Adrenal gland (tissue), 9 donors: ENCODE measurements at regions not wholly inside any gene's neighbourhood (a gene's known extent, or its start where the extent isn't known, plus 50 kb on each side); places are given as distances from the start of the nearest gene placed in this dataset.

Experiments used
- DNase-seq, 7 donors: peaks; one replicate each; pipeline ENCODE4 v3.0.0-alpha.2; 2019 to 2020
- H3K27ac ChIP-seq, 5 donors: fragments of 200-600 bp; sonication (generic) in 4 of 5; 1 replicate in 3 of 5; 2 replicates in 2 of 5; pipeline versions ENCODE4 v1.5.1 to v1.8.0; 2016 to 2020; ENCODE audit warnings: mild to moderate bottlenecking in 1 of 5
- H3K27me3 ChIP-seq: fragments of 200-600 bp; 2 replicates; pipeline ENCODE4 v1.8.0; 2021
- H3K36me3 ChIP-seq, 2 donors: fragments of 200-600 bp; replicated peaks in 1 of 2; 1 replicate in 1 of 2; 2 replicates in 1 of 2; pipeline versions ENCODE4 v1.5.1 to v1.8.0; 2018 to 2022
- H3K4me1 ChIP-seq, 2 donors: fragments of 200-600 bp; replicated peaks in 1 of 2; 1 replicate in 1 of 2; 2 replicates in 1 of 2; pipeline versions ENCODE4 v1.5.1 to v1.8.0; 2018 to 2021
- H3K4me3 ChIP-seq, 4 donors: fragments of 200-600 bp; sonication (generic) in 3 of 4; one replicate each; pipeline ENCODE4 v1.5.1; 2016 to 2018
- H3K9me3 ChIP-seq, 3 donors: fragments of 200-600 bp; sonication (generic) in 1 of 3; replicated peaks in 1 of 3; 1 replicate in 2 of 3; 2 replicates in 1 of 3; pipeline versions ENCODE4 v1.5.1 to v1.8.0; 2016 to 2021
- CTCF ChIP-seq, 6 experiments: fragments of 450-650 bp in 4 of 6; fragments of 200-600 bp in 2 of 6; sonication (generic) in 1 of 6; IDR thresholded peaks; 1 replicate in 5 of 6; 2 replicates in 1 of 6; pipeline versions ENCODE4 v1.5.1 to v1.8.0; 2016 to 2021; ENCODE audit warnings: antibody characterized with exemption in 6 of 6, mild to moderate bottlenecking in 2 of 6, moderate library complexity in 1 of 6
- POLR2A ChIP-seq, 2 donors: fragments of 450-650 bp; IDR thresholded peaks; one replicate each; pipeline ENCODE4 v1.6.1; 2017; ENCODE audit warnings: antibody characterized with exemption in 2 of 2, mild to moderate bottlenecking in 2 of 2, moderate library complexity in 1 of 2
- WGBS, 4 donors: extraction: QIAGEN DNeasy Blood & Tissue Kit in 2 of 4; methylation state at CpG; one replicate each; pipeline versions ENCODE4 v1.1.5 to v1.1.7; 2013 to 2017; 5-methylcytosine and 5-hydroxymethylcytosine counted together
- intact Hi-C, 2 donors: fragments of 100-400 bp; cut with DNase I; formaldehyde crosslinking; loops; one replicate each; pipeline versions ENCODE4 v1.14.1 to v1.15.0; 2022 to 2023
- donor health status: healthy with polysubstance abuse.
- donor health status: Bipolar disorder and iron deficiency.
- donor health status: DM: yes; HTN: yes; CAD: no.
- donor health status: DM: no; HTN: no; CAD: no.
- donor health status: DM: no; HTN: no; CAD: no.

GRCh38 chr1:30191154-30191702 is 532.2 kb downstream of the MATN1 start:
- DNase-seq, result peak in 6 of 7 donors; percentile 30 to 80 (median 72)
- peak overlapping the region in 1 of 5 donors; percentile 38 for H3K27ac ChIP-seq
- TF ChIP-seq CTCF (IDR thresholded peaks at IDR 0.05) (no peak), POLR2A (IDR thresholded peaks at IDR 0.05) (no peak)

GRCh38 chr1:30190511-30191153 is 532.8 kb downstream of the MATN1 start:
- Histone ChIP-seq H3K27me3 (no peaks in the 10 kb centered on the region), H3K9me3 (no peaks in the 10 kb centered on the region), H3K4me1 (peaks cover 0 to 5% of the 10 kb centered on the region in 2 donors), H3K4me3 (no peak overlapping the region), H3K27ac (peak overlapping the region in 1 of 5 donors; percentile 38), H3K36me3 (no peaks in the 10 kb centered on the region)
- intact Hi-C loops, result no loop called here
- 79 to 86% (median 83%) methylated on average over 9 of the region's 9 CpGs for WGBS, 4 donors
- peak in 1 of 7 donors; percentile 28 for DNase-seq
- TF ChIP-seq POLR2A (IDR thresholded peaks at IDR 0.05), result no peak

More at GRCh38 chr1:30191154-30191702, 532.2 kb downstream of the MATN1 start:
- Histone ChIP-seq H3K4me3 (no peak overlapping the region), H3K36me3 (no peaks in the 10 kb centered on the region), H3K4me1 (peaks cover 0 to 5% of the 10 kb centered on the region in 2 donors), H3K9me3 (no peaks in the 10 kb centered on the region), H3K27me3 (no peaks in the 10 kb centered on the region)
- intact Hi-C loops, result no loop called here
- WGBS, 4 donors, result 41 to 50% (median 47%) methylated on average over 2 of the region's 2 CpGs

GRCh38 chr1:30189818-30190500 is 533.4 kb downstream of the MATN1 start:
- WGBS, 4 donors, result 79 to 88% (median 83%) methylated on average over 9 of the region's 9 CpGs
- Histone ChIP-seq H3K27ac (no peak overlapping the region), H3K36me3 (no peaks in the 10 kb centered on the region), H3K27me3 (no peaks in the 10 kb centered on the region), H3K4me1 (peaks cover 0 to 5% of the 10 kb centered on the region in 2 donors), H3K9me3 (no peaks in the 10 kb centered on the region), H3K4me3 (no peak overlapping the region)
- no peak for DNase-seq
- TF ChIP-seq POLR2A (IDR thresholded peaks at IDR 0.05) (no peak), CTCF (IDR thresholded peaks at IDR 0.05) (no peak)
- intact Hi-C loops, result no loop called here

GRCh38 chr1:30188999-30189398 is 534.4 kb downstream of the MATN1 start:
- no peaks in the 10 kb centered on the region for H3K9me3 ChIP-seq
- TF ChIP-seq POLR2A (IDR thresholded peaks at IDR 0.05) (no peak), CTCF (IDR thresholded peaks at IDR 0.05) (no peak)
- no peaks in the 10 kb centered on the region for H3K27me3 ChIP-seq
- H3K36me3 ChIP-seq, result no peaks in the 10 kb centered on the region
- no peak for DNase-seq
- WGBS, 4 donors, result 87 to 92% (median 88%) methylated on average over 2 of the region's 2 CpGs
- H3K4me1 ChIP-seq, result peaks cover 0 to 5% of the 10 kb centered on the region in 2 donors
- intact Hi-C loops, result no loop called here
- no peak overlapping the region for H3K27ac ChIP-seq
- H3K4me3 ChIP-seq, result no peak overlapping the region
